ENCODE measurements at regions not wholly inside any gene's neighbourhood (a gene's known extent, or its start where the extent isn't known, plus 50 kb on each side); places are given as distances from the start of the nearest gene placed in this dataset.

GRCh38 chr16:17565605-17566004 lies 94.8 kb upstream of the XYLT1 start:
- Histone ChIP-seq H3K9ac (ENCODE audit: insufficient read depth, low read depth, low read length) (no peak overlapping the region), H3K4me1 (ENCODE audit: insufficient read depth, low read length) (no peaks in the 10 kb centered on the region), H3K27ac (ENCODE audit: extremely low read length, insufficient read depth, low read length) (no peak overlapping the region), H2AFZ (ENCODE audit: low read length) (no peak overlapping the region), H4K20me1 (ENCODE audit: insufficient read depth, low read length) (no peaks in the 10 kb centered on the region), H3K36me3 (replicated peaks in 1 of 2; ENCODE audit: control insufficient read depth in 1 of 2, insufficient read depth in 2 of 2, low read length in 2 of 2) (no peaks in the 10 kb centered on the region), H3K9me3 (ENCODE audit: low read length) (no peaks in the 10 kb centered on the region), H3K4me3 (replicated peaks in 1 of 3; ENCODE audit: insufficient read depth in 1 of 3, low read depth in 2 of 3, low read length in 3 of 3) (no peak overlapping the region), H3K79me2 (ENCODE audit: insufficient read depth, low read length) (no peaks in the 10 kb centered on the region), H3K27me3 (ENCODE audit: control insufficient read depth in 1 of 2, insufficient read depth in 2 of 2, low read length in 2 of 2) (peaks cover 2 to 12% of the 10 kb centered on the region in 2 experiments; a peak in 1 of 5 replicates), H3K4me2 (ENCODE audit: low read depth, low read length) (no peak overlapping the region)
- intact Hi-C loops (cut with micrococcal nuclease; ENCODE audit: unreplicated experiment) (no loop called here), in situ Hi-C loops (cut with HindIII; ENCODE audit: extremely low pct_ligation_motif_present, low pct_unique_long_range_greater_than_20kb) (no loop called here)
- TF ChIP-seq HIVEP1 (CRISPR knock-in tag; IDR thresholded peaks at IDR 0.05), result no peak
- no peak for TF ChIP-seq SIN3A (IDR thresholded peaks at IDR 0.05; ENCODE audit: borderline replicate concordance, low read depth, low read length)
- TF ChIP-seq ZMAT5 (CRISPR knock-in tag; IDR thresholded peaks at IDR 0.05; ENCODE audit: borderline replicate concordance, low read depth), result no peak
- TF ChIP-seq ZNF30 (CRISPR knock-in tag; IDR thresholded peaks at IDR 0.05), result no peak
- TF ChIP-seq CBFB (CRISPR knock-in tag; IDR thresholded peaks at IDR 0.05), result no peak
- no peak for TF ChIP-seq ZNF292 (CRISPR knock-in tag; IDR thresholded peaks at IDR 0.05; ENCODE audit: borderline replicate concordance, low read depth)
- no peak for TF ChIP-seq NFYC (CRISPR knock-in tag; IDR thresholded peaks at IDR 0.05)
- TF ChIP-seq TERF1 (CRISPR knock-in tag; IDR thresholded peaks at IDR 0.05), result no peak
- TF ChIP-seq GPN1 (CRISPR knock-in tag; IDR thresholded peaks at IDR 0.05; ENCODE audit: borderline replicate concordance), result no peak
- TF ChIP-seq ZNF570 (CRISPR knock-in tag; IDR thresholded peaks at IDR 0.05; ENCODE audit: borderline replicate concordance), result no peak
- no peak for TF ChIP-seq HNRNPLL (IDR thresholded peaks at IDR 0.05; ENCODE audit: low read depth, low read length, poor library complexity, severe bottlenecking)
- TF ChIP-seq RERE (CRISPR knock-in tag; IDR thresholded peaks at IDR 0.05; ENCODE audit: low read depth), result no peak
- FAIRE-seq, result no peak
- ChIA-PET POLR2A (interaction anchor here (0.6 kb wide), 1 partner anchor 985 kb away, joined by 3 read pairs; no protein-coding TSS in a partner anchor), CTCF (ENCODE audit: low intra/inter-chr PET ratio, low total read pairs) (no interaction called here)
- 59% methylated on average over 3 of the region's 3 CpGs for WGBS (ENCODE audit: low lambda C conversion rate)
- no TSS peak for BruUV-seq (replicated peaks)
- ATAC-seq, result no peak
- no peak for DNase-seq (ENCODE audit: low spot score)

Measured in HepG2 (cell line).